Skeletal muscle tissue (tissue), 3 donors: ENCODE measurements at regions not wholly inside any gene's neighbourhood (a gene's known extent, or its start where the extent isn't known, plus 50 kb on each side); places are given as distances from the start of the nearest gene placed in this dataset.
A peak's percentile ranks its signal among the peaks of the same experiment; 100 is the strongest.

ENCODE experiments used
- H3K27ac ChIP-seq: one replicate; pipeline ENCODE4 v1.7.0; 2013; ENCODE audit warnings: mild to moderate bottlenecking, low read depth, low read length, inconsistent platforms
- H3K27me3 ChIP-seq, 3 donors: one replicate each; pipeline ENCODE4 v1.7.0; 2013; ENCODE audit warnings: low read length in 3 of 3; ENCODE audit not compliant: control insufficient read depth in 3 of 3, insufficient read depth in 3 of 3
- H3K36me3 ChIP-seq, 3 donors: one replicate each; pipeline ENCODE4 v1.7.0; 2013; ENCODE audit warnings: low read length in 3 of 3; ENCODE audit not compliant: control insufficient read depth in 3 of 3, insufficient read depth in 3 of 3
- H3K4me1 ChIP-seq, 3 donors: one replicate each; pipeline ENCODE4 v1.7.0; 2013; ENCODE audit warnings: low read length in 3 of 3, mild to moderate bottlenecking in 3 of 3; ENCODE audit not compliant: control insufficient read depth in 3 of 3, insufficient read depth in 3 of 3
- H3K4me3 ChIP-seq, 3 donors: one replicate each; pipeline ENCODE4 v1.7.0; 2013; ENCODE audit warnings: low read length in 3 of 3
- H3K9ac ChIP-seq, 3 donors: one replicate each; pipeline ENCODE4 v1.7.0; 2013; ENCODE audit warnings: low read length in 3 of 3, mild to moderate bottlenecking in 3 of 3, moderate library complexity in 2 of 3, low read depth in 1 of 3
- H3K9me3 ChIP-seq, 3 donors: one replicate each; pipeline ENCODE4 v1.7.0; 2013; ENCODE audit warnings: low read length in 3 of 3; ENCODE audit not compliant: control insufficient read depth in 3 of 3
- donor health status: Osteomylitis.

GRCh38 chr5:88519066-88519465, 250.4 kb upstream of the TMEM161B start:
- Histone ChIP-seq H3K4me1 (no peaks in the 10 kb centered on the region), H3K36me3 (no peaks in the 10 kb centered on the region), H3K4me3 (no peak overlapping the region)

DNA sequence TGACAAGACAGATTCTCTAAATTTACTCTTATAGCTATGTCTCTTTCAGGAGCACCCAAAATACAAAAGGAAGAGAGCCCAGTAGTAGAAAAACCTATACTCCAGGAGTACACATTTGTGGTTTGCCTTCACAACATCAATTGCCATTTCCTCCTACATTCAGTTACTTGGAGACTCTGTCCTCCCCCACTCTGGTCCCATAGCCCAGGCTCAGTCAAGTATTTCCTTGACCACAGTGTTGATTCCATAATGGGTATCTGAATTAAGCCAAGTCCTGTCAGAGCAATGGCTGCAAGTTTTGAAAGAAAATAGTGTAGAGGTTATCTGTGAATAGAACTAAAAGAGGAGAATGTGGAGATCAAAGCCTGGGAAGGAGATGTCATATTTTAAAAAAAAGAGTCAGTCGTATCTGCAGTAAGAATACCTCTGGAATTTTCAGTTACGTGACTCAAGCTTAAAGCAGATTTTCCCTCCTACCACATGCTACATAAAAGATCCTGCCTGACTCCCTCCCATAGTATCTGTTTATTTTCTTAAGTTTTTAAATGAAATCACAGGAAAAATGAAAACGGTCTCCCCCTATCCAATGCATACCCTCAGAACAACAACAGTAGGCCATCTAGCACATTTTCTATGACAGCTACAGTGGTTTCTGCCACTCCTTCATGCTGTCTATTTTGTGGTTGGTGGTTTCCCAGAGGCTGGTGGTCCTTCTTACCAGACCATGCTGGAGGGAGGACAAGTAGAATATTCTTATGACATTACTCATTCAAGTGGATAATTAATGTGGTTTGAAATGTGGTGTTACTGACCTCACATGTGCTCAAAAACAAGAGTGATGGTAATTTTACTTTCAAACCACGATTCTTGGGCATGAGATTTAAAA, 249.7 kb upstream of the TMEM161B start:
- H3K9me3 ChIP-seq: no peaks in the 10 kb centered on the region
- no peaks in the 10 kb centered on the region for H3K4me1 ChIP-seq
- H3K27me3 ChIP-seq: no peaks in the 10 kb centered on the region
- H3K36me3 ChIP-seq: no peaks in the 10 kb centered on the region
- no peak overlapping the region for H3K9ac ChIP-seq
- H3K4me3 ChIP-seq: no peak overlapping the region
- no peak overlapping the region for H3K27ac ChIP-seq

More at GRCh38 chr5:88519066-88519465, 250.4 kb upstream of the TMEM161B start:
- no peaks in the 10 kb centered on the region for H3K27me3 ChIP-seq
- H3K27ac ChIP-seq: no peak overlapping the region
- no peak overlapping the region for H3K9ac ChIP-seq
- H3K9me3 ChIP-seq: no peaks in the 10 kb centered on the region

DNA sequence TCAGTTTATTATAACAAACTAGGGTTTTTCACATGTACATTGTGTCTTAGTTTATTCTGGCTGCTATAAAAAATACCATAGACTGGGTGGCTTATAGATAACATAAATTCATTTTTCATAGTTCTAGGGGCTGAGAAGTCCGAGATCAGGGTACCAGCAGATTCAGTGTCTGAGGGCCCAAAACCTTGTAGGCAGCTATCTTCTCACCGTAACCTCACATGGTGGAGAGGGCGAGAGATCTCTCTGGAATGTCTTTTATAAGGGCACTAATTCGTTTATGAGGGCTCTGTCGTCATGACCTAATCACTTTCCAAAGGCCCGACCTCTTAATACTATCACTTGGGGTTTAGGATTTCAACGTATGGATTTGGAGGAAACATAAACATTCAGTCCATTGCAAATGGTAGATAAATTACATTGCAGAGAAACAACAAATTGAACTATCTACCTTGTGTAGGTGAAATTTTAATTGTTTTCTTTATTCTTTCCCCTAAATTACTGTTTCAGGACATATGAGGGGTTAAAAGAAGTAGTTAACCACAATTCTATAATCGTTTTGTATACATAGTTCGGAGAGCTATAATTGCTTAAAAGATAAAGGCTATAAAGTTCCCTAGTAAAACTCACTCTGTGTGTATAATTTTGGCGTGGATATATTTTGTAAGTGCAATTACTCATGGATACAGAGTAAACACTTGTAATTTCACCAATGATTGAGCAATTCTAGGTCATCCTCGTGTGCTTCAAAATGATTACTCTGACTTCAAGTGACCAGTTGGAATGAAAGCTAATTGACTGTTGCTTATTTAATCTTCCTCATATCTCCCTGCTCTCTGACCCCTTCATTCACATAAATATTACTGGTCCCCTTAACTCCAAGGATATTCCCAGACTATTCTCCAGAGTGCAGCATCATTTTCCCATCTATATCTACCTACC, 247.5 kb upstream of the TMEM161B start:
- no peak overlapping the region for H3K4me3 ChIP-seq
- H3K4me1 ChIP-seq: no peaks in the 10 kb centered on the region
- H3K36me3 ChIP-seq: no peaks in the 10 kb centered on the region
- H3K9ac ChIP-seq: no peak overlapping the region
- H3K9me3 ChIP-seq: no peaks in the 10 kb centered on the region
- no peak overlapping the region for H3K27ac ChIP-seq
- H3K27me3 ChIP-seq: no peaks in the 10 kb centered on the region

- Histone ChIP-seq H3K9me3 (no peaks in the 10 kb centered on the region), H3K27me3 (no peaks in the 10 kb centered on the region), H3K4me1 (no peaks in the 10 kb centered on the region), H3K36me3 (no peaks in the 10 kb centered on the region), H3K4me3 (no peak overlapping the region), H3K27ac (no peak overlapping the region), H3K9ac (no peak overlapping the region)
Observed at GRCh38 chr5:88515068-88515467, 246.4 kb upstream of the TMEM161B start.

GRCh38 chr5:88509403-88509802, 240.8 kb upstream of the TMEM161B start:
- Histone ChIP-seq H3K36me3 (no peaks in the 10 kb centered on the region), H3K4me3 (no peak overlapping the region), H3K27ac (no peak overlapping the region), H3K9me3 (no peaks in the 10 kb centered on the region), H3K4me1 (no peaks in the 10 kb centered on the region), H3K9ac (no peak overlapping the region), H3K27me3 (no peaks in the 10 kb centered on the region)

DNA sequence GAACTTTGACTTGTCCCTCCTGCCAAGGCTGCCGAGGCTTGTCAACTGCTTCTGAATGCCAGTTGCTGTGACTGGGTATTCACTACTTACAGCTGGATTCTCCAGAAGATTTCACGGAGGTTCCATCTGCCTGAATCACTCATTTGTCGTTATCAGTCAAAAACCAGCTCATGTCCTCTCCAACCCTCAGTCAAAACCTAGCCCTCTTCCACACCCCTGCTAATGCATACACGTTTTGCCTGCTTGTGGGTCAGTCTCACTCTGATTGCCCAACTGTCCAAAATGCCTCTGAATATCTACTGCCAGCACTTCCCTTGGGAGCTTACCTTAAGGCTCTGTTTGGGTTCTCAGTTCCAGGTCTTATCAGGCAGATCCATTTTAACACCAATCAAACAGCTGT, 238.6 kb upstream of the TMEM161B start:
- no peaks in the 10 kb centered on the region for H3K9me3 ChIP-seq
- no peaks in the 10 kb centered on the region for H3K4me1 ChIP-seq
- no peak overlapping the region for H3K9ac ChIP-seq
- no peak overlapping the region for H3K4me3 ChIP-seq
- no peaks in the 10 kb centered on the region for H3K36me3 ChIP-seq
- H3K27me3 ChIP-seq: no peaks in the 10 kb centered on the region
- no peak overlapping the region for H3K27ac ChIP-seq

DNA sequence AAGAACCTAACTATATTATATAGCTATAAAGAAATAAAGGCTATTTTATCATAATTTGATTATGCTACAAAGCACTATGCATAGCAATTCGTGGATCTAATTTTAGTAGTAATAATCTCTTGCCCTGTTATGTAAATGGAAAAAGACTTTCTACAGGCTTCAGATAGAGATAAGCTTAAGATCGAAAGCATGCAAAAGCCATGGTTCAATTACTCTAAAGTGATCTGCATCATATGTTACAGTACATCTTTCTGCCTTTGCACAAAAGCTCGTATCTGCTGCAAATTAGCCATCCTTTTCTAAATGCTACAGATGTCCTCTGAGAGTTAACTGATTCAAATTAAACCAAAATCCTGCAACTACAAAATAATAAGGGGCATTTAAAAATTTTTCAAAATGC, 234.8 kb upstream of the TMEM161B start:
- no peak overlapping the region for H3K27ac ChIP-seq
- no peak overlapping the region for H3K9ac ChIP-seq
- H3K9me3 ChIP-seq: no peaks in the 10 kb centered on the region
- no peaks in the 10 kb centered on the region for H3K27me3 ChIP-seq
- H3K4me3 ChIP-seq: no peak overlapping the region
- H3K36me3 ChIP-seq: no peaks in the 10 kb centered on the region
- peaks cover 4 to 7% (median 6%) of the 10 kb centered on the region in 3 donors for H3K4me1 ChIP-seq

- H3K27me3 ChIP-seq: no peaks in the 10 kb centered on the region
- peak overlapping the region in 1 of 3 donors; percentile 51 for H3K9ac ChIP-seq
- peaks cover 4 to 7% (median 6%) of the 10 kb centered on the region in 3 donors for H3K4me1 ChIP-seq
- H3K9me3 ChIP-seq: no peaks in the 10 kb centered on the region
- H3K36me3 ChIP-seq: no peaks in the 10 kb centered on the region
- peak overlapping the region; percentile 54 to 76 (median 68) for H3K4me3 ChIP-seq
- H3K27ac ChIP-seq: no peak overlapping the region
Observed at GRCh38 chr5:88503041-88503345, 234.3 kb upstream of the TMEM161B start.

DNA sequence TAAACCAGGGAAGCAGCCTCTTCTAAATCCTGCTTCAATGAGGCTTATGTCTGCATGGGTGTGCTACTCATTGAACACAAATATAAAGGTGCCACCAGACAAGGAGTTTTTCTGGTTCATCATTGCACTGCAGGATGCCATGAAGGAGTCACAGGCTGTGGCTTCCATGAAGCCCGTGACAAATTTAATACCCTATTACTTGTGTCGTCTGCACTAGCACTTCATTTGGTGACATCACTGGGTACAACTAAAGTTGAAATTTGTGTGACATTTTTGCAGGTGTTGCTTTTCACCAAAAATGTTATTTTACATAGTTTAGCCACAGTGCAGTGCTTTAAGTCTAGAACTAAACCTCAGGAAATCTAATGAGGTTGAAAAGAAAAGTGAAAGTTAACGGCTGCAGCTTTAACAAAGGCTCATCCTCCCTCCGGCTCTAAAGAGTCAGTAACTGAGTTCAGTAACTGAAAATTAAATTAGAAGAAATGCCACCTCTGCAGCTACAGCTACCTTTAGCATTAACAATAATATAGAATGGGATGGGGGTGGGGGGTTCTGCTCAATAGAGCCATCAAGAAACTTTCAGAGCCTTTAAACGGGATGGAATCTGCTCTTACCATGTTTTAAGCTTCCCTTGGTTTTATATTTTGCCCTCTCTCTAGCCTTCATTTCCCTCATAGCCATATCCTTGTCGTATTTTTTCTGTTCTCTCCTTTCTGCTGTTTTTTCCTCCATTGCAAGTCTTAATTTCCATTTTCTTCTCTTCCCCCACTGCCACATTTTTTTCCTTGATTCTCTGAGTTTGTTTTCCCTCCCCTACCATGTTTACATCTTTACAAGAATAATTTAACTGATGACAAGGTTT, 233.8 kb upstream of the TMEM161B start:
- Histone ChIP-seq H3K9ac (peak overlapping the region; percentile 39 to 65 (median 51)), H3K27ac (no peak overlapping the region), H3K9me3 (no peaks in the 10 kb centered on the region)

More for the DNA sequence above, 233.8 kb upstream of the TMEM161B start:
- H3K36me3 ChIP-seq: no peaks in the 10 kb centered on the region
- H3K4me3 ChIP-seq: peak overlapping the region; percentile 54 to 76 (median 68)
- no peaks in the 10 kb centered on the region for H3K27me3 ChIP-seq
- H3K4me1 ChIP-seq: peaks cover 4 to 7% (median 6%) of the 10 kb centered on the region in 3 donors
